Brain microvascular endothelial cell (primary cell): ENCODE measurements at regions not wholly inside any gene's neighbourhood (a gene's known extent, or its start where the extent isn't known, plus 50 kb on each side); places are given as distances from the start of the nearest gene placed in this dataset.

Source experiments
- DNase-seq: peaks from one replicate; pipeline ENCODE4 v3.0.0-alpha.2; 2020
- H3K27ac ChIP-seq: fragments of 250-450 bp; sonication (Bioruptor Pico); 2 replicates; pipeline ENCODE4 v1.5.1; 2020; ENCODE audit warnings: mild to moderate bottlenecking, moderate library complexity
- H3K27me3 ChIP-seq: fragments of 250-450 bp; sonication (Bioruptor Pico); replicated peaks from 2 replicates; pipeline ENCODE4 v1.5.1; 2020; ENCODE audit warnings: mild to moderate bottlenecking
- H3K36me3 ChIP-seq: fragments of 250-450 bp; sonication (Bioruptor Pico); replicated peaks from 2 replicates; pipeline ENCODE4 v1.5.1; 2020; ENCODE audit warnings: mild to moderate bottlenecking
- H3K4me3 ChIP-seq: 2 replicates; pipeline ENCODE4 v1.5.1; 2011; ENCODE audit warnings: low read depth, mild to moderate bottlenecking, control low read depth, low read length, moderate library complexity
- CTCF ChIP-seq: IDR thresholded peaks from 2 replicates; pipeline ENCODE4 v1.5.1; 2011; ENCODE audit warnings: low read depth, mild to moderate bottlenecking, moderate library complexity, low read length, control low read depth, inconsistent platforms; ENCODE audit errors: missing control alignments
- in situ Hi-C: cut with HindIII; loops from 2 replicates; pipeline ENCODE4 v1.10.0; 2017; ENCODE audit warnings: low sequenced_read_pairs, low pct_ligation_motif_present

DNA sequence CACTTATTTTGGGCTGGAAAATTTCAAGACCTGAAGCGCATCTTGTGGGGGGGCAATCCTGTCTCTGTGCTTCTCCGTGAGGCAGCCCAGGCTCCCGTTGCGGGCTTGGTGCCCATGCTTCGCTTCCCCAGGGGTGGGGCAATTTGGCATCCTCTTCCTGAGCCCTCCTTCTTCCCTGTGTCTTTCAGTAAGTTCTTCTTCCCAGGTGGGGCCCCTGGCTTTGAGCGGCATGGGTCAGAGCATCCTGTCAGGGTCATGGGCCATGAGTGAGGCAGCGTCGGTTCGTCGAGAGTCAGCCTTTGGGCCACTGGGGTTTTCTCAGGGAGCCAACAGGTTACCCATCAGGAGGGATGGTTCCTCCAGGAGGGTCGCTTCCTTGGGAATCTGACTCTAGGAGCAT lies 200.7 kb downstream of the UBE3A start:
- in situ Hi-C loops, result no loop called here
- Histone ChIP-seq H3K36me3 (no peaks in the 10 kb centered on the region), H3K27ac (no peak overlapping the region), H3K27me3 (no peaks in the 10 kb centered on the region), H3K4me3 (no peak overlapping the region)
- no peak for TF ChIP-seq CTCF
- DNase-seq, result no peak

GRCh38 chr15:25238716-25239470 lies 199.9 kb downstream of the UBE3A start:
- Histone ChIP-seq H3K27ac (no peak overlapping the region), H3K4me3 (no peak overlapping the region), H3K27me3 (no peaks in the 10 kb centered on the region), H3K36me3 (no peaks in the 10 kb centered on the region)
- no peak for TF ChIP-seq CTCF
- DNase-seq, result no peak
- in situ Hi-C loops, result no loop called here

DNA sequence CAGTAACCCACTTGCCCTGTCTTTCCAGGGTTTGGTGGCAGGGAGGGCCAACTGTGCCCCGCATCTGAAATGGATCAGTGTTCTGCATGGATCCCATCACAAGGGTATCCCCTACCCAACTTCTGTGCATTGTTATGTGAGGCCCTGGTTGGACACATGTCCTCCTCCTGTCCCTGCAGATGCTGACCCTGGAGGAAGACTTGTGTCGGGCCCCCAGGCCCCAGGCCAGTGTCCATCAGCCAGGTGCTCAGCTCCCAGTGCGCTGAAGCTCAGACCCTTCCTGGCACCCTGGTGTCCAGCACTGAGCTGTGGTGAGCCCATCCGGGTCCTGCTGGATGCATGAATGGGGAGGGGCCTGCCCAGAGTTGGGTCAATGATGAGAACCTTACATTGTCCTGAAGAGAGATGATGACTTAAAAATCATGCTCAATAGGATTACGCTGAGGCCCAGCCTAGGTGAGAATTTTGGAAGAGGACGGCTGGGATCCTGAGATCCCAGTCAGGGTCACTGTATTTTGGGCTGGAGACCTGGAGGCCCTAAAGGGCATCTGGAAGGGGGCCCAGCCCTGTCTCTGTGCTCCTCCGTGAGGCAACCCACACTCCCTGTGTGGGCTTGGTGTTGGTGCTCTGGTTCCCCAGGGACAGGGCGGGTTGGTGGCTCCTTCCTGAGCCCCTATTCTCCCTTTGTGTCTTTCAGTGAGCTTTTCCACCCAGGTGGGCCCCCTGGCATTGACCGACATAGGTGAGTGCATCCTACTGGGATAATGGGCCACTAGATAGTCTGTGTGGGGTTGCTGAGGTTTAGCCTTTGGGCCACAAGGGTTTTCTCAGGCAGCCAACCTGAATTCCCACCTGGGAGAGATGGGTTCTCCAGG lies 199.1 kb downstream of the UBE3A start:
- H3K4me3 ChIP-seq, result no peak overlapping the region
- in situ Hi-C loops, result no loop called here
- no peaks in the 10 kb centered on the region for H3K27me3 ChIP-seq
- TF ChIP-seq CTCF, result no peak
- H3K36me3 ChIP-seq, result no peaks in the 10 kb centered on the region
- H3K27ac ChIP-seq, result no peak overlapping the region
- no peak for DNase-seq

- no peaks in the 10 kb centered on the region for H3K27me3 ChIP-seq
- no peak overlapping the region for H3K27ac ChIP-seq
- H3K36me3 ChIP-seq, result no peaks in the 10 kb centered on the region
- in situ Hi-C loops, result no loop called here
- no peak overlapping the region for H3K4me3 ChIP-seq
- DNase-seq, result no peak
- TF ChIP-seq CTCF, result no peak
Measured at GRCh38 chr15:25240461-25241021, 198.3 kb downstream of the UBE3A start.

DNA sequence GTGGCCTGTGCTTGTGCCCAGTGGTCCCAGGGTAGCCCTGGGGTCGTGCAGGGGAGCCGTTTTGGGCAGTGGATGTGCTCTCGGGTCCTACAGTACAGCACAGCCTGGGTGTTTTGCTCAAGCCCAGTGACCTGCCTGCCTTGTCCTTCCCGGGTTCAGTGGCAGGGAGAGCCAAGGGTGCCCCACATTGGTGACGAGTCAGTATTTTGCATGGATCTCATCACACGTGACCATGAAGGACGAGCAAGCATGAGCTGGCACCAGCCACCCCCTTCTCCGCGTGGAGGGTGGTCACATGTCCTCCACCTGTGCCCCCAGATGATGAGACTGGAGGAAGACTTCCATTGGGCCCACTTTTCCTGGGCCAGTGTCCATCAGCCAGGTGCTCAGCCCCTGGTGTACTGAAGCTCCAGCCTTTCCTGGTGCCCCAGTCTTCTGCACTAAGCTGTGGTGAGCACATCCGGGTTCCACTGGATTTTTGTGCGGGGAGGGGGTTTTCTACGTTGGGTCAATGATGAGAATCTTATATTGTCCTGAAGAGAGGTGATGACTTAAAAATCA lies 197.5 kb downstream of the UBE3A start:
- no peak for DNase-seq
- in situ Hi-C loops, result no loop called here
- no peaks in the 10 kb centered on the region for H3K27me3 ChIP-seq
- TF ChIP-seq CTCF, result no peak
- H3K36me3 ChIP-seq, result no peaks in the 10 kb centered on the region
- H3K27ac ChIP-seq, result no peak overlapping the region
- H3K4me3 ChIP-seq, result no peak overlapping the region
